ENCODE measurements at regions not wholly inside any gene's neighbourhood (a gene's known extent, or its start where the extent isn't known, plus 50 kb on each side); places are given as distances from the start of the nearest gene placed in this dataset.

- no peak for DNase-seq (ENCODE audit: low read depth in 2 of 2)
Measured at GRCh38 chr7:46756996-46757395, 824.9 kb downstream of the TNS3 start.

GRCh38 chr7:46756256-46756655, 825.7 kb downstream of the TNS3 start:
- no peak for DNase-seq (ENCODE audit: low read depth in 2 of 2)

- DNase-seq (ENCODE audit: low read depth in 2 of 2): no peak
Measured at GRCh38 chr7:46755120-46756034, 826.5 kb downstream of the TNS3 start.

- peak in 1 of 2 donors; percentile 22 for DNase-seq (ENCODE audit: low read depth in 2 of 2)
Measured at GRCh38 chr7:46754140-46754720, 827.7 kb downstream of the TNS3 start.

GRCh38 chr7:46753662-46754061, 828.2 kb downstream of the TNS3 start:
- no peak for DNase-seq (ENCODE audit: low read depth in 2 of 2)

GRCh38 chr7:46752881-46753366, 829.0 kb downstream of the TNS3 start:
- DNase-seq (ENCODE audit: low read depth in 2 of 2): peak; percentile 53 to 78

- DNase-seq (ENCODE audit: low read depth in 2 of 2): peak in 1 of 2 donors; percentile 18
Measured at GRCh38 chr7:46751927-46752723, 829.8 kb downstream of the TNS3 start.

GRCh38 chr7:46751471-46751870, 830.4 kb upstream of the IGFBP3 start:
- DNase-seq (ENCODE audit: low read depth in 2 of 2): no peak

GRCh38 chr7:46750321-46750865, 829.3 kb upstream of the IGFBP3 start:
- no peak for DNase-seq (ENCODE audit: low read depth in 2 of 2)

- no peak for DNase-seq (ENCODE audit: low read depth in 2 of 2)
Measured at GRCh38 chr7:46747869-46748576, 827.0 kb upstream of the IGFBP3 start.

GRCh38 chr7:46746695-46747687, 825.9 kb upstream of the IGFBP3 start:
- DNase-seq (ENCODE audit: low read depth in 2 of 2): no peak

GRCh38 chr7:46745707-46746090, 824.6 kb upstream of the IGFBP3 start:
- DNase-seq (ENCODE audit: low read depth in 2 of 2): no peak

GRCh38 chr7:46744957-46745706, 824.1 kb upstream of the IGFBP3 start:
- DNase-seq (ENCODE audit: low read depth in 2 of 2): no peak

GRCh38 chr7:46742601-46743000, 821.5 kb upstream of the IGFBP3 start:
- no peak for DNase-seq (ENCODE audit: low read depth in 2 of 2)

- no peak for DNase-seq (ENCODE audit: low read depth in 2 of 2)
Measured at GRCh38 chr7:46741938-46742540, 821.0 kb upstream of the IGFBP3 start.

- DNase-seq (ENCODE audit: low read depth in 2 of 2): no peak
Measured at GRCh38 chr7:46741181-46741580, 820.1 kb upstream of the IGFBP3 start.

- no peak for DNase-seq (ENCODE audit: low read depth in 2 of 2)
Measured at GRCh38 chr7:46739518-46740234, 818.6 kb upstream of the IGFBP3 start.

GRCh38 chr7:46738796-46739195, 817.7 kb upstream of the IGFBP3 start:
- no peak for DNase-seq (ENCODE audit: low read depth in 2 of 2)

Measured in lung microvascular endothelial cell (primary cell).